NCI-H1105 (cell line): ENCODE measurements at regions not wholly inside any gene's neighbourhood (a gene's known extent, or its start where the extent isn't known, plus 50 kb on each side); places are given as distances from the start of the nearest gene placed in this dataset.

Experiments used
- DNase-seq: peaks from one replicate; lab custom pipeline; 2025; lab: John Stamatoyannopoulos, UW

- DNase-seq, result no peak
These were observed 361.2 kb downstream of the SEC14L1 start for GRCh38 chr17:77501751-77502625.

GRCh38 chr17:77502626-77503292 is 362.0 kb downstream of the SEC14L1 start:
- no peak for DNase-seq

- no peak for DNase-seq
These were observed 362.5 kb downstream of the SEC14L1 start for GRCh38 chr17:77503293-77503655.

- no peak for DNase-seq
These were observed 363.3 kb downstream of the SEC14L1 start for GRCh38 chr17:77503916-77504651.

- DNase-seq, result no peak
These were observed 363.9 kb downstream of the SEC14L1 start for GRCh38 chr17:77504652-77505155.

GRCh38 chr17:77505181-77505639 is 364.4 kb downstream of the SEC14L1 start:
- no peak for DNase-seq

GRCh38 chr17:77506371-77506991 is 365.7 kb downstream of the SEC14L1 start:
- no peak for DNase-seq

- no peak for DNase-seq
These were observed 366.5 kb downstream of the SEC14L1 start for GRCh38 chr17:77507111-77507885.

- DNase-seq, result no peak
These were observed 367.4 kb downstream of the SEC14L1 start for GRCh38 chr17:77508047-77508715.

- no peak for DNase-seq
These were observed 368.3 kb downstream of the SEC14L1 start for GRCh38 chr17:77509089-77509488.

GRCh38 chr17:77509599-77509998 is 368.8 kb downstream of the SEC14L1 start:
- no peak for DNase-seq

- no peak for DNase-seq
These were observed 369.5 kb downstream of the SEC14L1 start for GRCh38 chr17:77510133-77510796.

GRCh38 chr17:77511514-77512061 is 370.8 kb downstream of the SEC14L1 start:
- DNase-seq, result no peak

- no peak for DNase-seq
These were observed 371.5 kb downstream of the SEC14L1 start for GRCh38 chr17:77512062-77512946.

GRCh38 chr17:77513045-77513444 is 372.3 kb downstream of the SEC14L1 start:
- no peak for DNase-seq

- DNase-seq, result no peak
These were observed 374.5 kb downstream of the SEC14L1 start for GRCh38 chr17:77515227-77515626.

GRCh38 chr17:77516902-77517301 is 376.1 kb downstream of the SEC14L1 start:
- DNase-seq, result no peak

GRCh38 chr17:77521076-77521475 is 380.3 kb downstream of the SEC14L1 start:
- DNase-seq, result no peak

GRCh38 chr17:77523540-77523939 is 382.8 kb downstream of the SEC14L1 start:
- DNase-seq, result no peak
